Endothelial cell of umbilical vein (primary cell): ENCODE measurements at regions not wholly inside any gene's neighbourhood (a gene's known extent, or its start where the extent isn't known, plus 50 kb on each side); places are given as distances from the start of the nearest gene placed in this dataset.

Source experiments
- BruUV-seq: library from RNA; stranded (reverse); fragments of 400-500 nt; replicated peaks from 2 replicates; lab custom pipeline; 2021; lab: Mats Ljungman, UMichigan
- CTCF ChIA-PET: fragments of 300-600, 350-600 bp; sonication (Branson Sonifier 250); formaldehyde crosslinking; loops from one replicate; lab custom pipeline; 2021; ENCODE audit warnings: antibody characterized with exemption, inconsistent platforms; lab: Charles Lee
- POLR2A ChIA-PET: fragments of 300-600, 350-600 bp; sonication (Branson Sonifier 250); formaldehyde crosslinking; loops from one replicate; lab custom pipeline; 2021; ENCODE audit warnings: antibody characterized with exemption, inconsistent platforms; lab: Charles Lee
- DNase-seq: peaks from one replicate; pipeline ENCODE4 v3.0.0-alpha.2; 2011; ENCODE audit warnings: low read depth, low spot score
- FAIRE-seq: peaks from 2 replicates; lab custom pipeline; 2011; peaks lifted over from hg19 to GRCh38; lab: Jason Lieb, UNC
- H2AFZ ChIP-seq: 2 replicates; pipeline ENCODE4 v1.6.0; 2012; ENCODE audit warnings: low read depth, low read length, control low read depth, inconsistent platforms
- H3K27ac ChIP-seq: 2 replicates; pipeline ENCODE4 v1.5.1; 2011; ENCODE audit warnings: low read depth, mild to moderate bottlenecking, control low read depth, low read length, moderate library complexity; ENCODE audit not compliant: insufficient read depth
- H3K27me3 ChIP-seq, 2 experiments: 2 replicates each; pipeline versions ENCODE4 v1.6.0 to v1.6.1; 2011; ENCODE audit warnings: low read length in 2 of 2, mixed read lengths in 1 of 2; ENCODE audit not compliant: control insufficient read depth in 2 of 2, insufficient read depth in 2 of 2
- H3K36me3 ChIP-seq, 2 experiments: 2 replicates in 1 of 2; 3 replicates in 1 of 2; pipeline ENCODE4 v1.5.1; 2011; ENCODE audit warnings: low read length in 2 of 2, mild to moderate bottlenecking in 1 of 2, moderate library complexity in 1 of 2; ENCODE audit not compliant: control insufficient read depth in 2 of 2, insufficient read depth in 2 of 2; ENCODE audit errors: extremely low read depth in 1 of 2
- H3K4me1 ChIP-seq: 3 replicates; pipeline ENCODE4 v1.5.1; 2011; ENCODE audit warnings: mild to moderate bottlenecking, low read length; ENCODE audit not compliant: control insufficient read depth, insufficient read depth; ENCODE audit errors: extremely low read depth
- H3K4me2 ChIP-seq: 2 replicates; pipeline ENCODE4 v1.6.1; 2011; ENCODE audit warnings: low read length, control low read depth, mixed read lengths; ENCODE audit not compliant: insufficient read depth
- H3K4me3 ChIP-seq, 3 experiments: fragments of 200-600 bp in 1 of 3; sonication (generic), shearing (Covaris generic) in 1 of 3; replicated peaks in 1 of 3; 2 replicates each; pipeline ENCODE4 v1.5.1; 2011 to 2016; ENCODE audit warnings: control low read depth in 3 of 3, low read length in 3 of 3, mild to moderate bottlenecking in 2 of 3, inconsistent platforms in 1 of 3, low read depth in 1 of 3, moderate library complexity in 1 of 3; ENCODE audit not compliant: insufficient read depth in 1 of 3
- H3K79me2 ChIP-seq: 2 replicates; pipeline ENCODE4 v1.6.0; 2012; ENCODE audit warnings: low read length, inconsistent platforms; ENCODE audit not compliant: control insufficient read depth, insufficient read depth
- H3K9ac ChIP-seq: replicated peaks from 2 replicates; pipeline ENCODE3; 2011; ENCODE audit warnings: low read length, control low read depth; ENCODE audit not compliant: insufficient read depth; ENCODE audit errors: extremely low read depth
- H3K9me1 ChIP-seq: replicated peaks from 3 replicates; pipeline ENCODE4 v1.6.0; 2011; ENCODE audit warnings: mild to moderate bottlenecking, low read length; ENCODE audit not compliant: control insufficient read depth, insufficient read depth; ENCODE audit errors: extremely low read depth
- H3K9me3 ChIP-seq: replicated peaks from 2 replicates; pipeline ENCODE4 v1.5.1; 2012; ENCODE audit warnings: low read length, inconsistent platforms; ENCODE audit not compliant: control insufficient read depth, insufficient read depth
- H4K20me1 ChIP-seq: replicated peaks from 2 replicates; pipeline ENCODE3; 2011; ENCODE audit warnings: mild to moderate bottlenecking, low read length; ENCODE audit not compliant: control insufficient read depth, insufficient read depth; ENCODE audit errors: extremely low read depth
- EZH2 ChIP-seq: IDR thresholded peaks from 2 replicates; pipeline ENCODE4 v1.6.1; 2012; ENCODE audit warnings: borderline replicate concordance, low read depth, mild to moderate bottlenecking, moderate library complexity, low read length, inconsistent platforms; ENCODE audit not compliant: severe bottlenecking
- FOS ChIP-seq: IDR thresholded peaks from 2 replicates; pipeline ENCODE4 v1.6.1; 2011; ENCODE audit warnings: mild to moderate bottlenecking, low read length, moderate library complexity, borderline replicate concordance; ENCODE audit not compliant: insufficient read depth
- GATA2 ChIP-seq: IDR thresholded peaks from 2 replicates; pipeline ENCODE4 v1.7.0; 2011; ENCODE audit warnings: low read depth, mild to moderate bottlenecking, moderate library complexity, mixed read lengths, low read length; ENCODE audit not compliant: insufficient read length, insufficient read depth
- JUN ChIP-seq: IDR thresholded peaks from 2 replicates; pipeline ENCODE4 v1.6.1; 2011; ENCODE audit warnings: borderline replicate concordance, low read depth; ENCODE audit not compliant: insufficient read length, insufficient read depth
- MYC ChIP-seq: IDR thresholded peaks from one replicate; pipeline ENCODE4 v1.6.1; 2011; ENCODE audit warnings: mild to moderate bottlenecking, low read depth, low read length
- POLR2A ChIP-seq: IDR thresholded peaks from 2 replicates; pipeline ENCODE4 v1.6.1; 2012; ENCODE audit warnings: low read depth, mild to moderate bottlenecking, control low read depth, low read length
- POLR2AphosphoS5 ChIP-seq: IDR thresholded peaks from 2 replicates; pipeline ENCODE4 v1.6.1; 2012; ENCODE audit warnings: low read depth, mild to moderate bottlenecking, control low read depth, low read length, moderate library complexity; ENCODE audit not compliant: insufficient read depth
- dilution Hi-C: fragments of 300-500 bp; cut with MboI; formaldehyde crosslinking; loops from one replicate; pipeline ENCODE4 v1.15.0; 2019; ENCODE audit warnings: low sequenced_read_pairs; ENCODE audit not compliant: extremely low pct_ligation_motif_present
- intact Hi-C: fragments of 100-400 bp; cut with micrococcal nuclease; formaldehyde crosslinking; loops from one replicate; pipeline ENCODE4 v1.10.0; 2022
- TF ChIP-seq, protein P1 (sequence below), 2 donors: IDR thresholded peaks; 1 replicate in 1 of 2; 2 replicates in 1 of 2; pipeline ENCODE4 v1.5.1; 2011; ENCODE audit warnings: low read length in 2 of 2, mild to moderate bottlenecking in 2 of 2, moderate library complexity in 2 of 2, control low read depth in 1 of 2, inconsistent platforms in 1 of 2, low read depth in 1 of 2; ENCODE audit not compliant: insufficient read depth in 1 of 2; ENCODE audit errors: extremely low read depth in 1 of 2
- TF ChIP-seq, protein P2 (sequence below): IDR thresholded peaks from 2 replicates; pipeline ENCODE4 v1.6.1; 2011; ENCODE audit not compliant: insufficient read depth, insufficient read length

GRCh38 chr10:57759777-57760176 lies 507.9 kb downstream of the IPMK start:
- H3K9me3 ChIP-seq = no peaks in the 10 kb centered on the region
- BruUV-seq = no TSS peak
- ChIA-PET CTCF (no interaction called here), POLR2A (no interaction called here)
- no peaks in the 10 kb centered on the region for H4K20me1 ChIP-seq
- H3K9ac ChIP-seq = no peak overlapping the region
- H3K36me3 ChIP-seq = no peaks in the 10 kb centered on the region
- no peak overlapping the region for H3K4me2 ChIP-seq
- H3K27me3 ChIP-seq = no peaks in the 10 kb centered on the region
- no peak overlapping the region for H3K4me3 ChIP-seq
- DNase-seq = no peak
- dilution Hi-C loops (no loop called here), intact Hi-C loops (no loop called here)
- no peak for FAIRE-seq
- no peak overlapping the region for H3K27ac ChIP-seq
- no peak overlapping the region for H2AFZ ChIP-seq
- H3K79me2 ChIP-seq = no peaks in the 10 kb centered on the region
- H3K4me1 ChIP-seq = no peaks in the 10 kb centered on the region
- no peaks in the 10 kb centered on the region for H3K9me1 ChIP-seq
- TF ChIP-seq, protein P1, sequence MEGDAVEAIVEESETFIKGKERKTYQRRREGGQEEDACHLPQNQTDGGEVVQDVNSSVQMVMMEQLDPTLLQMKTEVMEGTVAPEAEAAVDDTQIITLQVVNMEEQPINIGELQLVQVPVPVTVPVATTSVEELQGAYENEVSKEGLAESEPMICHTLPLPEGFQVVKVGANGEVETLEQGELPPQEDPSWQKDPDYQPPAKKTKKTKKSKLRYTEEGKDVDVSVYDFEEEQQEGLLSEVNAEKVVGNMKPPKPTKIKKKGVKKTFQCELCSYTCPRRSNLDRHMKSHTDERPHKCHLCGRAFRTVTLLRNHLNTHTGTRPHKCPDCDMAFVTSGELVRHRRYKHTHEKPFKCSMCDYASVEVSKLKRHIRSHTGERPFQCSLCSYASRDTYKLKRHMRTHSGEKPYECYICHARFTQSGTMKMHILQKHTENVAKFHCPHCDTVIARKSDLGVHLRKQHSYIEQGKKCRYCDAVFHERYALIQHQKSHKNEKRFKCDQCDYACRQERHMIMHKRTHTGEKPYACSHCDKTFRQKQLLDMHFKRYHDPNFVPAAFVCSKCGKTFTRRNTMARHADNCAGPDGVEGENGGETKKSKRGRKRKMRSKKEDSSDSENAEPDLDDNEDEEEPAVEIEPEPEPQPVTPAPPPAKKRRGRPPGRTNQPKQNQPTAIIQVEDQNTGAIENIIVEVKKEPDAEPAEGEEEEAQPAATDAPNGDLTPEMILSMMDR (IDR thresholded peaks at IDR 0.05; ENCODE audit: extremely low read depth in 1 of 2, insufficient read depth in 1 of 2, low read depth in 1 of 2, low read length in 2 of 2) = no peak
- TF ChIP-seq FOS (no peak), POLR2A (no peak), EZH2 (no peak), GATA2 (no peak), POLR2AphosphoS5 (no peak), MYC (no peak), JUN (no peak)
- TF ChIP-seq, protein P2, sequence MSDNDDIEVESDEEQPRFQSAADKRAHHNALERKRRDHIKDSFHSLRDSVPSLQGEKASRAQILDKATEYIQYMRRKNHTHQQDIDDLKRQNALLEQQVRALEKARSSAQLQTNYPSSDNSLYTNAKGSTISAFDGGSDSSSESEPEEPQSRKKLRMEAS = no peak
